CMK (cell line): ENCODE measurements at regions not wholly inside any gene's neighbourhood (a gene's known extent, or its start where the extent isn't known, plus 50 kb on each side); places are given as distances from the start of the nearest gene placed in this dataset.

Experiments
- DNase-seq: peaks from one replicate; pipeline ENCODE4 v3.0.0-alpha.2; 2010; ENCODE audit warnings: low read depth

- no peak for DNase-seq
Observed at GRCh38 chr4:183852910-183853547, 52.1 kb upstream of the STOX2 start.

GRCh38 chr4:183853548-183853940 is 51.6 kb upstream of the STOX2 start:
- DNase-seq: no peak
